K562 (cell line): ENCODE measurements at regions not wholly inside any gene's neighbourhood (a gene's known extent, or its start where the extent isn't known, plus 50 kb on each side); places are given as distances from the start of the nearest gene placed in this dataset.

Source experiments
- ATAC-seq: fragments of 200-7000 bp; cut with Tn5 transposase; 3 replicates; pipeline ENCODE4 v1.9.1; 2020; ENCODE audit warnings: moderate library complexity
- BruUV-seq: library from RNA; stranded (reverse); fragments of 400-500 nt; replicated peaks from 2 replicates; lab custom pipeline; 2021; lab: Mats Ljungman, UMichigan
- CTCF ChIA-PET: fragments of 300-600 bp; formaldehyde crosslinking; extraction: SDS; loops from one replicate; lab custom pipeline; 2021; ENCODE audit warnings: low intra/inter-chr PET ratio; lab: Yijun Ruan, JAX
- POLR2A ChIA-PET: fragments of 300-600, 350-650 bp; sonication (Branson Sonifier 250); formaldehyde crosslinking; extraction: SDS; loops from one replicate; lab custom pipeline; 2021; ENCODE audit warnings: antibody characterized with exemption, inconsistent platforms; lab: Yijun Ruan, JAX
- DNase-seq, 4 experiments: peaks; one replicate each; pipeline versions ENCODE4 v3.0.0 to v3.0.0-alpha.2; 2011 to 2018; ENCODE audit warnings: low spot score in 3 of 4, mixed read lengths in 3 of 4; ENCODE audit errors: extremely low read depth in 1 of 4
- FAIRE-seq: peaks from 2 replicates; lab custom pipeline; 2011; peaks lifted over from hg19 to GRCh38; lab: Jason Lieb, UNC
- H2AFZ ChIP-seq: 2 replicates; pipeline ENCODE4 v1.6.0; 2011; ENCODE audit warnings: low read depth, low read length, control low read depth, inconsistent platforms
- H3K27ac ChIP-seq: fragments of 200-600 bp; 3 replicates; pipeline ENCODE4 v1.8.0; 2011; ENCODE audit warnings: low read depth, mild to moderate bottlenecking, control low read depth, inconsistent platforms, low read length, moderate library complexity, mixed read lengths; ENCODE audit errors: extremely low read depth
- H3K27me3 ChIP-seq, 2 experiments: fragments of 300-600 bp in 1 of 2; 2 replicates in 1 of 2; 3 replicates in 1 of 2; pipeline versions ENCODE4 v1.6.0 to v1.8.0; 2011; ENCODE audit warnings: inconsistent platforms in 2 of 2, low read length in 2 of 2, mild to moderate bottlenecking in 1 of 2, mixed read lengths in 1 of 2, moderate library complexity in 1 of 2; ENCODE audit not compliant: control insufficient read depth in 2 of 2, insufficient read depth in 2 of 2
- H3K36me3 ChIP-seq: fragments of 300-600 bp; 3 replicates; pipeline ENCODE4 v1.8.0; 2011; ENCODE audit warnings: mild to moderate bottlenecking, low read length, inconsistent platforms; ENCODE audit not compliant: control insufficient read depth, insufficient read depth
- H3K4me1 ChIP-seq, 2 experiments: fragments of 200-600 bp in 1 of 2; replicated peaks in 1 of 2; 2 replicates in 1 of 2; 3 replicates in 1 of 2; pipeline versions ENCODE4 v1.5.1 to v1.8.0; 2011; ENCODE audit warnings: inconsistent platforms in 2 of 2, low read length in 2 of 2, mild to moderate bottlenecking in 1 of 2, mixed read lengths in 1 of 2, moderate library complexity in 1 of 2; ENCODE audit not compliant: control insufficient read depth in 2 of 2, insufficient read depth in 2 of 2
- H3K4me2 ChIP-seq: 2 replicates; pipeline ENCODE4 v1.6.1; 2011; ENCODE audit warnings: low read length, control low read depth, inconsistent platforms, mixed read lengths; ENCODE audit not compliant: insufficient read depth
- H3K4me3 ChIP-seq: fragments of 200-600 bp; sonication (generic), shearing (Covaris generic); 2 replicates; pipeline ENCODE4 v1.5.1; 2016; ENCODE audit warnings: control low read depth, inconsistent platforms
- H3K79me2 ChIP-seq: fragments of 200-600 bp; 3 replicates; pipeline ENCODE4 v1.8.0; 2011; ENCODE audit warnings: low read length, inconsistent platforms; ENCODE audit not compliant: control insufficient read depth, insufficient read depth
- H3K9ac ChIP-seq, 2 experiments: 2 replicates each; pipeline versions ENCODE4 v1.6.0 to v1.6.1; 2011; ENCODE audit warnings: low read depth in 2 of 2, low read length in 2 of 2, control low read depth in 1 of 2, inconsistent platforms in 1 of 2, mild to moderate bottlenecking in 1 of 2, mixed read lengths in 1 of 2; ENCODE audit not compliant: insufficient read depth in 1 of 2
- H3K9me1 ChIP-seq: one replicate; pipeline ENCODE4 v1.6.0; 2011; ENCODE audit warnings: inconsistent platforms, mild to moderate bottlenecking, low read length, moderate library complexity; ENCODE audit not compliant: control insufficient read depth, insufficient read depth
- H3K9me3 ChIP-seq: replicated peaks from 2 replicates; pipeline ENCODE4 v1.5.1; 2011; ENCODE audit warnings: low read depth, low read length, inconsistent platforms; ENCODE audit not compliant: control insufficient read depth, insufficient read depth
- H4K20me1 ChIP-seq: replicated peaks from 2 replicates; pipeline ENCODE4 v1.6.1; 2011; ENCODE audit warnings: low read length, inconsistent platforms, mixed read lengths; ENCODE audit not compliant: control insufficient read depth, insufficient read depth
- ATF1 ChIP-seq, 2 experiments: fragments of 450-650 bp in 1 of 2; IDR thresholded peaks; 2 replicates each; pipeline ENCODE4 v1.6.1; 2016; ENCODE audit warnings: missing compliant biosample characterization in 1 of 2, missing genetic modification characterization in 1 of 2
- DMBX1 ChIP-seq: fragments of 250-450 bp; sonication (Bioruptor Pico); IDR thresholded peaks from 2 replicates; pipeline ENCODE4 v1.8.0; 2022; ENCODE audit warnings: inconsistent platforms, mild to moderate bottlenecking, moderate library complexity, borderline replicate concordance
- EGR1 ChIP-seq: fragments of 450-650 bp; conservative IDR thresholded peaks from 2 replicates; pipeline ENCODE4 v1.6.1; 2017; ENCODE audit warnings: mild to moderate bottlenecking
- GATA2 ChIP-seq: sonication (generic); formaldehyde crosslinking; IDR thresholded peaks from 2 replicates; pipeline ENCODE4 v1.4.0; 2020; ENCODE audit warnings: mild to moderate bottlenecking, missing genetic modification reagents
- PRDM10 ChIP-seq: fragments of 450-650 bp; IDR thresholded peaks from 2 replicates; pipeline ENCODE4 v1.6.1; 2018; ENCODE audit not compliant: partially characterized antibody
- SAFB ChIP-seq: fragments of 200-400 bp; formaldehyde crosslinking; IDR thresholded peaks from 2 replicates; pipeline ENCODE4 v1.6.1; 2017; ENCODE audit warnings: low read depth, low read length, borderline replicate concordance
- TCF7L2 ChIP-seq: fragments of 150-350 bp; IDR thresholded peaks from 2 replicates; pipeline ENCODE4 v1.6.1; 2016; ENCODE audit warnings: low read depth, mild to moderate bottlenecking, low read length, moderate library complexity
- THRB ChIP-seq: fragments of 450-650 bp; formaldehyde crosslinking; conservative IDR thresholded peaks from 2 replicates; pipeline ENCODE4 v1.4.0; 2022; ENCODE audit warnings: mild to moderate bottlenecking, missing genetic modification characterization
- TSC22D4 ChIP-seq: fragments of 450-650 bp; IDR thresholded peaks from 2 replicates; pipeline ENCODE4 v1.6.1; 2016; ENCODE audit warnings: missing genetic modification characterization, missing biosample characterization, control low read depth
- UBTF ChIP-seq, 2 experiments: IDR thresholded peaks; 2 replicates each; pipeline ENCODE4 v1.6.1; 2012; ENCODE audit warnings: improper control_type of control experiment in 2 of 2, low read depth in 2 of 2, low read length in 2 of 2, borderline replicate concordance in 1 of 2
- ZNF134 ChIP-seq: fragments of 250-450 bp; sonication (Bioruptor Pico); conservative IDR thresholded peaks from 2 replicates; pipeline ENCODE4 v1.4.0; 2020
- ZNF23 ChIP-seq: fragments of 250-450 bp; sonication (Bioruptor Pico); IDR thresholded peaks from 2 replicates; pipeline ENCODE4 v1.4.0; 2020; ENCODE audit warnings: mild to moderate bottlenecking
- ZNF512 ChIP-seq: IDR thresholded peaks from 2 replicates; pipeline ENCODE4 v1.6.1; 2016; ENCODE audit warnings: missing genetic modification characterization, missing compliant biosample characterization
- ZNF695 ChIP-seq: fragments of 450-650 bp; formaldehyde crosslinking; IDR thresholded peaks from 2 replicates; pipeline ENCODE4 v1.4.0; 2020; ENCODE audit warnings: mild to moderate bottlenecking, moderate library complexity
- WGBS: fragments of 100-300 bp; shearing (Covaris generic); methylation state at CpG from one replicate; pipeline ENCODE4 v1.1.6; 2016; ENCODE audit warnings: low coverage, mixed read lengths; ENCODE audit not compliant: insufficient coverage; ENCODE audit errors: missing lambda C conversion rate; 5-methylcytosine and 5-hydroxymethylcytosine counted together
- in situ Hi-C: fragments of 300-500 bp; cut with MboI; formaldehyde crosslinking; loops from 4 replicates; pipeline ENCODE4 v1.15.0; 2018; ENCODE audit warnings: inconsistent platforms, mixed read lengths
- intact Hi-C: fragments of 100-400 bp; cut with micrococcal nuclease; formaldehyde crosslinking; loops from 2 replicates; pipeline ENCODE4 v1.14.2; 2022

- Histone ChIP-seq H2AFZ (no peak overlapping the region), H3K9me1 (no peaks in the 10 kb centered on the region), H3K27ac (no peak overlapping the region), H3K4me3 (no peak overlapping the region), H4K20me1 (no peaks in the 10 kb centered on the region), H3K36me3 (no peaks in the 10 kb centered on the region), H3K4me2 (no peak overlapping the region), H3K9me3 (no peaks in the 10 kb centered on the region), H3K4me1 (no peaks in the 10 kb centered on the region), H3K79me2 (no peaks in the 10 kb centered on the region), H3K9ac (no peak overlapping the region), H3K27me3 (no peaks in the 10 kb centered on the region; a peak in 4 of 5 replicates)
- DNase-seq (no peak), ATAC-seq (no peak), FAIRE-seq (no peak)
- BruUV-seq = no TSS peak
- intact Hi-C loops = no loop called here
- in situ Hi-C loops = no loop called here
- ChIA-PET CTCF (no interaction called here), POLR2A (no interaction called here)
- WGBS = 4% methylated on average over 5 of the region's 5 CpGs
- TF ChIP-seq EGR1 (no peak), ZNF695 (CRISPR knock-in tag) (no peak), ATF1 (CRISPR knock-in tag; IDR thresholded peaks at IDR 0.05) (no peak), ATF1 (tag; IDR thresholded peaks at IDR 0.05) (no peak), THRB (CRISPR knock-in tag) (no peak), ZNF134 (CRISPR knock-in tag) (no peak), DMBX1 (CRISPR knock-in tag) (no peak), PRDM10 (no peak), GATA2 (CRISPR knock-in tag) (no peak), SAFB (no peak), TCF7L2 (no peak), ZNF23 (CRISPR knock-in tag) (no peak), ZNF512 (no peak), UBTF (IDR thresholded peaks at IDR 0.05; ENCODE audit: borderline replicate concordance in 1 of 2, low read depth in 2 of 2, low read length in 2 of 2) (no peak), TSC22D4 (no peak)
These were observed 77.1 kb downstream of the GEMIN8 start for GRCh38 chrX:13952581-13952980.
